VCaP (cell line): ENCODE measurements at regions not wholly inside any gene's neighbourhood (a gene's known extent, or its start where the extent isn't known, plus 50 kb on each side); places are given as distances from the start of the nearest gene placed in this dataset.

Experiments used
- H3K27ac ChIP-seq: fragments of 450-650 bp; 2 replicates; pipeline ENCODE4 v1.5.1; 2017
- TF ChIP-seq, protein P1 (sequence below): fragments of 450-650 bp; conservative IDR thresholded peaks from 2 replicates; pipeline ENCODE4 v1.5.1; 2017; ENCODE audit warnings: mild to moderate bottlenecking, moderate library complexity

DNA sequence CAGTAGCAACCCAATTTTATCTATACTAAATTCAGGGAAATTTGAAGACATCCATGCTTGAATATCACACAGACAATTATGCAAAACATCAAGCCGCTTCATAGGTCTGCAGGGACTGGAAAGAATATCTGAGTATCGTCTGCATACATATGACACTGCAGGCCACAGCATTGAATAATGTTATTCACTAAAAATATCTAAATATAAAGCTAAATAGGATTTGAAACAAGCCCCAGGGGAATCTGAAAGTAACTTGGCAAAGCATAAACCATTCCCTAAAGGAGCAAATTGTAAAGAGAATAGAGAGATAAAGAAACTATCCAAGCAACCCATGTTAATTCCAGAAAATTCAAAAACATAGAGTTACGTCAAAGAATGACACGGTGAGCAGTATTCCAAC lies 1251.0 kb downstream of the PCDH17 start:
- TF ChIP-seq, protein P1, sequence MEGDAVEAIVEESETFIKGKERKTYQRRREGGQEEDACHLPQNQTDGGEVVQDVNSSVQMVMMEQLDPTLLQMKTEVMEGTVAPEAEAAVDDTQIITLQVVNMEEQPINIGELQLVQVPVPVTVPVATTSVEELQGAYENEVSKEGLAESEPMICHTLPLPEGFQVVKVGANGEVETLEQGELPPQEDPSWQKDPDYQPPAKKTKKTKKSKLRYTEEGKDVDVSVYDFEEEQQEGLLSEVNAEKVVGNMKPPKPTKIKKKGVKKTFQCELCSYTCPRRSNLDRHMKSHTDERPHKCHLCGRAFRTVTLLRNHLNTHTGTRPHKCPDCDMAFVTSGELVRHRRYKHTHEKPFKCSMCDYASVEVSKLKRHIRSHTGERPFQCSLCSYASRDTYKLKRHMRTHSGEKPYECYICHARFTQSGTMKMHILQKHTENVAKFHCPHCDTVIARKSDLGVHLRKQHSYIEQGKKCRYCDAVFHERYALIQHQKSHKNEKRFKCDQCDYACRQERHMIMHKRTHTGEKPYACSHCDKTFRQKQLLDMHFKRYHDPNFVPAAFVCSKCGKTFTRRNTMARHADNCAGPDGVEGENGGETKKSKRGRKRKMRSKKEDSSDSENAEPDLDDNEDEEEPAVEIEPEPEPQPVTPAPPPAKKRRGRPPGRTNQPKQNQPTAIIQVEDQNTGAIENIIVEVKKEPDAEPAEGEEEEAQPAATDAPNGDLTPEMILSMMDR: no peak
- no peak overlapping the region for H3K27ac ChIP-seq

DNA sequence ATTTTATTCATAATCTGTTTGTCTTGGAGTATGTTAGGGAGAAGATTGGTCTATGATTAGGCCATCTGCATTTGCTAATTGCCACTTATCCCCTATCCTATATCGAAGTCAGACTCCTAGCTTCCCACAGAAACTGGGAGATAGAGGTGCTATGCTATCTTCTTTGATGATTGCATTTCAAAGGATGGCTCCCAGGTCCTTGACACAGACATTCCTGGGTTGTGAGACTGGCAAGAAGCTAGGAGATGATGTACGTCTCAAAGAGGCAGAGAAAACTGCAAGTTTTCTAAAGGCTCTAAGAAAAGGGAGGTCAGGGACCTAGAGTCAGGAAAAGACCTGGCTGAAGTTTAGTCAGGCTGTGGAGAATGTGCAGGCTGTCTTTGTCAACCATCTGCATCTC lies 1251.9 kb downstream of the PCDH17 start:
- TF ChIP-seq, protein P1: no peak
- H3K27ac ChIP-seq: no peak overlapping the region

DNA sequence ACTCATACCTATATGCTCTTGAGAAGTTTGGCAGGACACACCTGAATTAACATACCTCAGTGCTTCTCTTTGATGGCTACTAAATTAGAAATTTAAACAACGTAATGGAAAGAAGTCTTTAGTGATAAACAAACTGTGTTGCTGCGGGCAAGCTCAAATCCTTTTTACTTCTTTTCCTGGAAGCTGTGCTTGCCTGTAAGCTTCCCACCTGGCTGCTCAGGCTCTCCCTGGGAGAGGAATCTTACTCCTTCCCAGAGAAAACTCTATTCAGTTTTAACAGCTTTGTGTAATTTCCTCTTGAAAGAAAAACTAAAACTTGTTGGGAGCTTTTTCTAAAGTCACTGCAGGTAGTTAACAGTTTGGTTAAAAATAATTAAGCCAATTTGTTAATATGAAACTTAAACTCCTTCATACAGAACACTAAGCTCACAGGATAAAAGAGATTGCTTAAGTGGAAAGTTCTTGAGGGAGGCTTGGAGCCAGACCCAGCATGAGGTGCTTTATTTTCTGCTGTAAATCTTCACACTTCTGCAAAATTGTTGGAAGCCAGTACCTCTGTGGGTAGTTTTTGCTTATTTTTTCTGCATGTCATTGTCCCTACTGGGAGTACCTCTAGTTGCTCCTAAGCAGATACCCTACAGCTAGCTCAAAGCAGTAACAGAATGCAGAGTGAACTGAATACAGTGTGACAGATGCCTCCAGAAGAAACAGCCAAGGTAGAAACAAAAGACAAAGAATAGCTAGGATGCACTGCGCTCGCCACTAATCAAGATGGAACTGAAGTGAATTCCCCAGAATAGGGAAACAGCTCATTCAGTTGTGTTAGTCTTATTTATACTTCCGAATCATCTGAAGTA lies 1253.0 kb downstream of the PCDH17 start:
- TF ChIP-seq, protein P1: no peak
- no peak overlapping the region for H3K27ac ChIP-seq

GRCh38 chr13:58889474-58889873 lies 1257.9 kb downstream of the PCDH17 start:
- no peak overlapping the region for H3K27ac ChIP-seq
- TF ChIP-seq, protein P1: no peak

DNA sequence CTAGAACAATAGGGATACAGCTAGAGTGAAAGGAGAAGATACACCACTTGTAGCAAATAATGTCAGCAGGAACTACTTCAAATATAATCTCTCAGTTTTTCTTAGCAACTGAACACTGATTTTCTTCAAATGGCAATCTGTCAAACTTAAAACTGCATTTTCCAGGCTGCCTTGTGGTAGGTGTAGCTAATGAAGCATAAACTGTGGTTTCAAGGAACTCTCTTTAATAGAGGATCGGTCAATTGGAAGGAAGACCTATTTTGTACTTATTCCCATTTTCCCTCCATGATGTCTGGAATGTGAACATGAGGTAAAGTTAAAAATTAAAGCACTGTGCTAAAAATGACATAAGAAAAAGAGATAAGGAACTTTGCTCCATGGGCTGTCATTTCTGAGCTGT lies 1261.9 kb downstream of the PCDH17 start:
- H3K27ac ChIP-seq: no peak overlapping the region
- TF ChIP-seq, protein P1: no peak

DNA sequence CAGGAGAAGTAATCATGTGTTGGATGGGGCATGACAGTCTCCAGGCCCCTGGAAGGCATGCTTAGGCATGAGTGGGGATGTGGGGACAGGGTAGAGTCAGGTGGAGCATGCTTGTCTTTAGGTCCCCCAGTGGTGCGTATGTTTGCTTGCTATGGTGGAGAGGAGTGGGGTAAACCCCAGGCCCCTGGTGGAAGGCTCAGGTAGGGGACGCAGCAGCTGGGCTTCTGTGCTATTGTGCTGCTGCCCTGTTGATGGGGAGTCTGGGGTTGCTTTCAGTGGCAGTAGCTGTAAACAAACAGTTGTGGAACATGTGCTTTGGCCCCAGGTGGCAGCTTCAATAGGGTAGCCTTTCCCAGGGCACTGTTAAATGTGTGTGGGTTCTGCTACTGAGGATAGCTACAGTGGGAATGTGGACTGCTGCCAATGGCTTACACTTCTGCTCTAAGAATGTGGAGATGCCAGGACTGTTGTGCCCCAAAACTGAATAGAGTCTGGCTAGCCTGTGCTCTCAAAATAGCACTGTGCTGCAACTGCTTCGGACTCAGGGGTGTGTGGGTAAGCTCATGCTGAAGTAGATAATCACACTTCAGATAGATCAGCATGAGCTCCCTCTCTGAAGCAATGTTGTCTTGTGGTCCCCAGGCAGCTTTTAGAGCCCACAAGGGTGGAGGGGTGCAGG lies 1257.3 kb downstream of the DIAPH3 start:
- TF ChIP-seq, protein P1: no peak
- H3K27ac ChIP-seq: no peak overlapping the region

DNA sequence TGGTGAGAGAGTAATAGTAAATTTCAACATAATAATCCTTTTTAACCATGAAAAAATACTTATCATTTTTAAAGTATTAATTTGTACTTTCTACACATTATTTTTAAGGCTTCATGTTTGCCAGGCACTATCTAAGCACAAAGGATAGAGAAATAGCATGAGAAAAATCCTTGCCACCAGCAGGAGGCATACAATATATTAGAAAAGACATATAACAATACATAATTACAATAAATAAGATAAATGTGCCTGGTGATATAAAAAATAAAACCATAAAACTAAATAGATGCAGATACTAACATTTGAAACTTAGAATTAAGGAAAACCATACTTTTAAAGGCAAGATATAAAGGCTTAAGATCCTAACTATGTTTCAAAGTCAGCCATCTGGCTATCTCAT lies 1256.4 kb downstream of the DIAPH3 start:
- TF ChIP-seq, protein P1: 0 out of 2 replicates have a peak, but pooled peaks have one; percentile 24
- no peak overlapping the region for H3K27ac ChIP-seq
